Eye (tissue), 1 donor: ENCODE measurements at regions not wholly inside any gene's neighbourhood (a gene's known extent, or its start where the extent isn't known, plus 50 kb on each side); places are given as distances from the start of the nearest gene placed in this dataset.
"Not testable (repeated sequence)": the region's sequence is repeated elsewhere in the genome, so short reads cannot be mapped to it uniquely, and the experiment has no call there.

ENCODE experiments used
- DNase-seq: peaks from one replicate; pipeline ENCODE4 v3.0.0-alpha.2; 2015

DNA sequence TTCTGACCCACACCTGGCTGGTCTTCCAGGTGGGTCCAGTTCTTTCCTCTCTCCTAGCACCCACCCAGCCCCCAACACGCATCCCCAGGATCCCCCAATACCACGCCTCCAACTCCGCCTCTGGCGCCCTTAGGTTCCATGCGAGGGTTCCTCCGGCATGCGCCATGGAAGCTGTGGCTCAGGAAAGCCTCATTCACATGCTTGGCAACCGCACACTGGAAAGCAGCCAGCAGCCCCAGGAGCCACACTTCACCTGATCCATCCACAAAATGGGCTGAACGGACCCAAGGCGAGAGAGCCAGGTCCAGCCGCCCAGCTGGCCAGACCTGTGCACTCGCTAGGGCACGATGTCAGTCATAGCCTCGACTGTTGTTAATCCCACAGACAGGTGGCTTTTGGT lies 161.2 kb downstream of the PSMG1 start:
- no peak for DNase-seq

DNA sequence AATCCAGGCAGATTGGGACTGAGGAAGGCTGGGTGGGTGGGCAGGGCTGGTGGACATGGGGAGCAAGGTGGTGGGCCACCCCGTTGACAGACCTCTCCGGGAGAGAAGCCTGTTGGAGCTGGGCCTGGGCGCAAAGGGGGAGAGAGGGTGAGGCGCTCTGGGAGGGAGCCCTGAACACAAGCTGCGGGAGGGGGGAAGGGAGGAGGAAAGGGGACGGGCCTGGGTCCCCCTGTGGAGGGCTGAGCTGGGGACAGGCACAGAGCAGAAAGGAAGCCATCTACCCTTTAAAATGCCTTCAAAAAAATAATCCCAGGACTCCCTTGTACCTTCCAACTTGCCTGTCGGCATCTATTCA lies 161.8 kb downstream of the PSMG1 start:
- no peak for DNase-seq

DNA sequence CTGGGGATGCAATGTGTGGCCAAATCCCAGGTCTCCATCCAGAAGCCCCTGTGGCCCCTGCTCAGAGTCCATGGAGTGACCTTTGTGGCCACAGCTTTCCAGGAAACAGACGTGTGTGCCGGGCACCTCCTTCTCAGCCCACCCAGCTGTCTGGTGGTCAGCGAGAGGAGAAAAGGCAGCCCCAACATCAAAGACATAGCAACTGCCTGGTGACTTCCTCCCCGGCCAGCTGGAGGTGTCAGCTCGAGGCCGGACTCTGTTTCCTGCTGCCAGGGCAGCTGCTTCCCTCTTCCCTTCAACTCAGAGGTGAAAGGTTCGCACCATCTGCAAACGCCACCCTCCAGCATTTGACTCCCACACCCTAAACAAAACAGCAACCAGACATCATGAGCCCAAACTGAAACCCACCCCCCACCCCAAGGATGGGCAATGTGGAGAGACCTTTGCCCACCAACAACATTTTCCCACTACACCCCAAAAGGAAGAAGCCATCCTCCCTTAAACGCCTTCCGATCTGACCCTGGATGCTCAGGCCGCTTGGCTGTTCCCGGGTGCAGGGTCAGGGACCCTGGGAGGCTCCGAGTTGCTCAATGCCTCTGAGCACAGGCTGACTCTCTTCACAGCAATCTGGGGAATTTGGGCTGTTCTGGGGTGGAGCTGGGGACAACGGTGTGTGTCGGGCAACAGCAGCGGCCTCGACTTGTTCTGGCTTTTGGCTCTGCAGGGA lies 162.3 kb downstream of the PSMG1 start:
- DNase-seq: no peak

DNA sequence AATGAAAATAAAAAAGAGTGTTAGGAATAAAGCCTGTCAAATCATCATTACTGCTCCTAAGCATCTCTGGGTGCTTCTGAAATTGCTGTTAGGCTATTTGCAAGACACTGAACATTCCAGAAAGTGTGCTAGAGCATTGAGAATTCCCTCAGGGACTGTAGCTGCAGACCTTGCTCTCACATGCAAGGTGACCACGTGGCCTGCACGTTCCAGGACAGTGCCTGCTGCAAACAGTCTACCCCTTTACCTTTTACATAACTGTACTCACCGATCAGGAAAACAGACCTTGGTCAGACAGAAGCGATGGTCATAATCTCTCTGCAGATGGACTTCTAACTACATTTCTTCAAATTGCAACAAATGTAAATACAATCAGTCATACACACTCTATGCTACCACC lies 164.5 kb downstream of the PSMG1 start:
- no peak for DNase-seq

DNA sequence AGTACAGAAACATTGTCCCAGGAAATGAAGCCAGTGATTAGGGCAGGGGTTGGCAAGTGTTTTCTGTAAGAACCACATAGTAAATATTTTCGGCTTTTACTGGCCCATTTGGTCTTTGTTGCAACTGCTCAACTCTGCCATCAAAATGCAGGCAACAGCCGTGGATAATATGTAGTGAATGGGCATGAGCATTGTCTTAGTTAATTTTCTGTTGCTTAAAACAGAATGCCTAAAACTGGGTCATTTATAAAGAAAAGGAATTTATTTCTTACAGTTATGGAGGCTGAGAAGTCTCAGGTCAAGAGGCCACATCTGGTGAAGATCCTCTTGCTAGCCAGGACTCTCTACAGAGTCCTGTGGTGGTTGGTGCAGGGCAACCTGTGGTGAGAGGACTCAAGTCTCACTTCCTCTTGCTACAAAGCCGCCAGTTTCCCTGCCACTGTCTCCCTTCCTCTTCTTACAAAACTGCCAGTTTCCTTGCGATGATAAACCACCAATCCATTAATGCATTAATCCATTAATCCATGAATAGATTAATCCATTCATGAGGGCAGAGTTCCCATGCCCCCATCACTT lies 166.4 kb downstream of the PSMG1 start:
- no peak for DNase-seq

DNA sequence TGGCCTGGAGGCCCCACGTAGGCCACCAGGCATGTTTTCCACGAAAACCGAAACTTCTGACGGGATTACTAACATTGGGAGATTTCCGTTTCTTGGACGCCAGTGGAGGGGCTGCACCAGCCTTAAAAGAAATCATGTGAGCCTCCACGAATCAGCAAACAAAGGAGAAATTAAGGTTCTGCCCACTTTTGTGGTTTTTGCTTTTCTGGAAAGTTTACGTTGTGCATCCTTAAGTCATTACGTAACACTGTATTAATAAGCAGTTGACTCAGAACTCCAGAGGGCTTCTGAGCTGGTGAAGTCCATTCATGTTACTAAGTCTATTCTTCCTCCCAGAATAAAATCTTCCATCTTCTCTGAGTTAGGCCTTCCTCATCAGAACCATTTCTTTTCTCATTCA lies 168.5 kb downstream of the PSMG1 start:
- no peak for DNase-seq

DNA sequence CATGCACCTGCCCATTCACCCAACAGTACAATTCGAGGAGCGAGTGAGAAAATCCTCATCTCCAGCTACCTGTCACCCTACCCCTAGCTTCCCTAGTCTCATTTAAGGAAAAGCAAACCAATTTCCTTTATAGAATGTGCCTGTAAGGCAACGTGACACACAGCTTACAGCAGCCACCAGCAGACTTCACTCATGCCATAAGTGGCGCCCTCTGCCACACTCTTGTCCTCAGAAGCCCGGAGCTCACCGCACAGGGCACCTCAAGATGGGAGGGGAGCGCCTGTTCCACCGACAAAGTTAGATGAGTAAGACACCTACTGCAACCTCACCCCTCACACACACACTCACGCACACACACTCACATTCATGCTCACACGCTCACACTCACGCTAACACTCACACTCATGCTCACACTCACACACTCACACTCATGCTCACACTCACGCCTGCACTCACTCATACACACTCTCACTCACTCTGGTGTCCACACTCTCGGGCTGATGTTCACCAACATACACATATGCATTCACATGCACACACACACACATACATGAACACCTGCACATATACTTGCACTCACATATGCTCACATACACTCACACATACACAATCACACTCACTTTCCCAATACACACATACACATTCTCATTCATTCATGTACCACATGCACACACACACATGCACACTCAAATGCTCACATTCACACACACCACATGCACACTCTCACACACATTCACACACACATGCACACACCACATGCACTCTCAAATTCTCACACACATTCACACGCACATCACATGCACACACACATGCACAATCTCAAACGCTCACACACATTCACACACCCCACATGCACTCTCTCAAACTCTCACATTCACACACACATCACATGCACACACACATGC lies 170.7 kb downstream of the PSMG1 start:
- no peak for DNase-seq

DNA sequence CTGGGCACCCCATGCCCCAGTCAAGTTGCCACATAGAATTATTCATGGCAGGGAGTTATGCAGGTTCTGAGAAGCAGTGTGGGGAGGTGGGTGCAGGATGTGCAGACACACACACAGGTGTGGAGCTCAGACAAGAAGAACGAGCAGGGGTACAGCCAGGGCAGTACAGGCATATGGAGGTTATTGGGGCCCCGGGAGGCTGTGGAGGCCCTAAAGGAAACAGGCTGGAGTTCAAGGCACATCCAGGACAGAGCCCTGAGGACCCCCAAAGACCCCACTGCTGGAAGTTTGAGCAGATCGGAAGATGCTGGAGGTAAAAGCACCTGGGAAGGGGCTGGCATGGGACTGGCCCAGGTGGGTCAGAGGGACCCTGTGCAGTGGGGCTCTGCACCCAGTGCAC lies 171.3 kb downstream of the PSMG1 start:
- DNase-seq: no peak

DNA sequence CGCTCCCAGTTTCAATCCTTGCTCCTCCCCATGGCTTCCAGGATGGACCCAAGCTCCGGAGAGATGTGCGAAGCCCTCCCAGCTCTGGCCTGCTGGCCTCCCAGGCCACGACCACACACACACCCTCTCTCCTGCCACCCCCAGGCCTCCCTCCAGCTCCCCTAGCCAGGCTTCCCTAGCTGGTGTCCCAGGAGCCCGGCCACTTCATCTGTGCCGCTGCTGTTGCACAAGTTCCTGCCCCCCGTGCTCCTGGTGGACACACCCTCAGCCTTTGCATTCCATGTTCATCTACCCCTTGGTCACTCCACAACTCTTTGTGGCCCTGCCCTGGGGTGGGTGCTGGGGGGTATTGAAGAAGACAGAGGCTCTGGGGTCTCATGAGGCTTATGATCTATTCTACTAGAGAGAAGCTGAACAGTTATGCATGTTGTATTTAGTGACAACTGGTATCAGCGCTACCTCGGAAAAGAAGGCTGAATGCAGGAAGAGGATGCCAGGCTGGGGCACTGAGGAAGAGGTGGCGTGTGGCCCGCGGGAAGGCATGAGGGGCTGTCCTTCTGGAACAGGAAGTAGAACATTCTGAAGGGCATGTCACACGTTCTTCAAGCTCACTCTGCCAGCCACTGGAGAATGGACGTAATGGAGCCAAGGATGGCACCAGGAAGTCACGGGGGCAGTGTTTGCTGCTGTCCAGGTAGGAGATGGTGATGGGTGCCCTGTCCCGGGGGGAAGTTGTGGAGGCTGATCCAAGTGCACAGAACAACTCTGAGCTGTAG lies 172.4 kb downstream of the PSMG1 start:
- DNase-seq: no peak

DNA sequence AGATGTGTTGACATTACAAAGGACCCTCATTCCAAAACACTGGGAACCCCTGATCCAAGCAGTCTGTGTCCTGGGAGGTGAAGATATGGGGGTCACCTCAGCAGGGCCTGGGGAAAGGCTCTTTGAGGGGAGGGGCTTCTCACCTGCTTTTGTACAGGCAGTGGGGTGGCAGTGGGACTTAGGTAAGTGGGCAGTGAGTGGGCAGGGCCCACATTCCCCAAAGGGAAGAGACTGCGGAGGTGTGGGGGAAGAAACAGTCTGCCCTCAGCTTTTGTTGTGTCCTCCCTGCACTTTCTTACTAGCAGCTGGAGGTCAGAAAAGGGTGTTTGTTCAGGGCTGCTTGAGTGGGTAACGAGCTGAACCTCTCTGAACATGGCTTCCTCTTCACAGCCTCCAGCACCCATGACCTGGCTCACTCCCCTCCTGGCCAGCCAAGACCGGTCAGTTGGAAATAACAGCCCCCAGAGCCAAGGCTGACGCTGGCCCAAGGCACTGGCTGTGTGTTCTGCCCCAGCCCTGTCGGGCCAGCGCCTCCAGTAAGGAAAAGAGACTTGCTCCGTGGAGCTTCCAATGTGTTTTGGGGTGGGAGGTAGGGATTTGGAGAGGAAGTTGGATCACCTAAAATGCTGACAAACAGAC lies 173.5 kb downstream of the PSMG1 start:
- no peak for DNase-seq

DNA sequence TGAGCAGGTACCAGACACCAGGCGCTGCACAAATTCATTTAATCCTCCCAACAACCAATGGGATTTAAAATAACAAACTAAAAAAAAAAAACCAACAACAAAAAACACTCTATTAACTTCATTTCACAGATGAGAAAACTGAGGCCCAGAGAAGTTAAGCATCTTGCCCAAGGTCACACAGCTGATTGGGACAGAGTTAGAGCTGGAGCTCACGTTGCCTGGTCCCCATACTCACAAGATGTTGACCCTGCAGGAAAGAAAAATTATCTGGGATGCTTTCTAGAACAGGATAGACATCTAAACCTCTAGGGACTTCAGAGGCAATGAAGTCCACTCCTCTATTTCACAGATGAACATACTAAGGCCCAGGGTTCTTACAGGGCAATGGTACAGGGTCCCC lies 175.3 kb downstream of the PSMG1 start:
- DNase-seq: no peak

DNA sequence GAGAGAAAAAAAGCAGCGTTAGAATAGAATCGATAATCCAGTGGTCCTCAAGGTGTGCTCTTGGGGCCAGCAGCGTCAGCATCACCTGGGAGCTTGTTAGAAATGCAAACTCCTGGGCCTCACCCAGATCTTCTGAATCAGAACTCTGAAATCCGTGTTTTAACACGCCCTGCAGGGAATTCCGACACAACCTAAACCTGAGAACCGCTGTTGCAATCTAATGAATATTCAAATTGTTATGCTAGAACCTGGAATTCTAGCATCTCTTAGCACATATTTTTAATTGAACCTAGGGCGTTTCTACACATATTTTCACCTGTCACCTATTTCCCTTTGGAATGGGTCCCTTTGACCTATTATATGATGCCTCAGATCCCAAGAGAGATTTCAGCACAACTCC lies 175.7 kb downstream of the PSMG1 start:
- no peak for DNase-seq

DNA sequence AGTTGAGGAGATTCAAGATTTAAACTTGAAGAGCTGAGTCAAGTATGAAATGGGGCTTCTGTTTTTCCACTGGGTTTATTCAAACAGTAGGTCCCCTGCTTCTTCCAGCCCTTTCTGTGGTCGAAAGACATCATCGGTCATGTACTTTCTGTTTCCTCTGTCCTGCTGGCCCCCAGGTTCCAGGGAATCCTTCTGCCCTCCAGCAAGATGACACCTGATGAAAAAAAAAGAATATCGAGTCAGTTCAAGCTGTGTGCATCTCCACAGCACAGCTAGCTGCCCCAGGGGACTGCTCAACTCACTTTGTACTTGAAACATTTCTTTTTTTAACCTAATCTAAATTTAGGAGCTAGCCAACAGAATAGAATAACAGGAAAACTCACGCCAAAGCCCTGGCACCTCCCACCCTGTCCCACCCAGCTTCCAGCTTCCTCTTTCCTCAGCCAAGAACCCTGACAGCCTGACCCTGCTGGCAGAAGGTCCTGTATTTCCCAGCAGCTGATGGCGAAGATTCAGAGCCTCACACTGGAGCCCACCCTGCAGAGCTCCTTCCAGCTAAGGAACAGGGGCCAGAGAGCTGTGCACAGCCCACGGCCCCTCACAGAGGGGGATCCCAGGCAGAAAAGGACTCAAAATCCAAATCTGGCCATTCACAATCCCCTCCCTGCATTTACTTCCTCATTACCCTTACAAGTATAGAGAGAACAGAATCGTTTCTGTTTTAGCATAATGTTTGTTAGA lies 176.5 kb downstream of the PSMG1 start:
- DNase-seq: no peak

DNA sequence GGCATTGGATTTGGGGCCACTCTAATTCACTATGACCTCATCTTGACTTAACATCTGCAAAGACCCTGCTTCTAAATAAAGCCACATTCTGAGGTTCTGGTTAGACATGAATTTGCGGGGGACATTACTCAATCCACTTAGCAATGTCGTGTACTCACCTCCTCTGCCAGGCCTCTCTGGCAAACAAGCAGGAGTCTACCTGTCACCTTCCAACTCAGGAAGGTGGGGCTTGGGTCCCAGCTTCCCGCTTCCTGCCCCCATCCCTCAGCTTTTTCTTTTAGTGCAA lies 177.8 kb downstream of the PSMG1 start:
- DNase-seq: no peak

DNA sequence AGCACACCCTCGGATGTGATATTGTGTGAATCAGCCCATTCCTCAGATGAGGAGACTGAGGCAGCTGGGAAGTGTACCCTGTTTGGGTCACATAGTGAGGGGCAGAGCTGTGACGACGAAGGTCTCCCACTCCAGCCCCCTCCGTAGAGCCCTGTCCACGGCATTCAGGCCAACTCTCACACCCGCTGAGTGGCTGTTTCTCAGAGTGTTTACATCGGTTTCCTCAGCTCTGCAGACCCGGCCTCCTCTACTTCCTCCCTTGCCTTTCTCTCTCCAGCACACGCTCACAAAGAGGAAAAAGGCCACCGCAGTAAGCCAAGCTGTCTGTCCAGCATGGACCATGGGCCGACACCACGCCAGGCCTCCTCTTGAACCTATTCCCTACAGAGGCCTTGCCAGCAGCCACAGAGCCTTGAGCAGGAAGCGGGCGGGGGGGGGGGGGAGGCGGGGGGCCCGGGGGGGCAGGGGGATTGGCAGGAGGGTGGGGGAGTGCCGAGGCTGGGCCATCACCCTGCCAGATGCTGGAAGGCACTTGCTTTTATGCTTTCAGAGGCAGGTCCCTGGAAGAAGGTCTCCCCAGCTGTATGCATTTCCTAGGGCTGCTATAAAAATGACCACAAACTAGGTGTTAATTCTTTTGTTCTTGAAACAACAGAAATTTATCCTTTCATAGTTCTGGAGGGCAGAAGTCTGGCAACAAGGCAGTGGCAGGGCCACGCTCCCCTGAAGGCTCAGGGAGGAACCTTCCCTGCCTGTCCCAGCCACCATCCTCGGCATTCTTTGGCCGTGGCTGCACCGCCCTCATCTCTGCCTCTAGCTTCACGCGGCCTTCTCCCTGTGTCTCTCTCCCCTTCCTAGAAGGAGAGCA lies 178.4 kb downstream of the PSMG1 start:
- peak; percentile 30 for DNase-seq

DNA sequence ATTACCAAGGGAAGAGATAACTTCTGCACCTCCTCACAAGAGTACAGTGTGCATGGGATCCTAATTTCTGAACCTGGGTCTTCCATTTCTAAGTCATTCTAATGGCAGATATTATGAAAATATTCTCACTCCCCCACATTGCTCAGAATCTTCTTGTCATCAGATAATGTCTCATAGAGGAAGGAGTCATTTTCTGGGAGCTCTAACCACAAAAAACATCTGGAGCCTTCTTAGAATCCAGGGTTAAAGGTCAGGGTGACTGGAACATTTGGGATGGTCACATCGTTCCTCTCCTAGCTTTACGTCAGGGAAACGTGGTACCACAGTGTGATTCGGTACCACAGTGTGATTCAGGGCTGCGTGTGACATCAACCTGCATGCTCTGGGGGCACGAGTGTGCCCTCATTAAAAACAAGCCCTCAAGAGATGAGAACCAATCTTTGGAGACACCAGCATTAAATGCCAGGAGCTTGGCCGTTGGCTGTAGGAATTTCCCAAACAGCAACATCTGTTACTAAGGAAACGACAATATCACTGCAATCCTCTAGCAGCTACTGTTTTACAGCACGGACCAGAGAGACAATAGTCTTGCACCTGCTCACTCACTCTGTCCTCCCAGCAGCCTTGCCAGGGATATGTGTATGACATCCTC lies 179.1 kb downstream of the PSMG1 start:
- DNase-seq: no peak

DNA sequence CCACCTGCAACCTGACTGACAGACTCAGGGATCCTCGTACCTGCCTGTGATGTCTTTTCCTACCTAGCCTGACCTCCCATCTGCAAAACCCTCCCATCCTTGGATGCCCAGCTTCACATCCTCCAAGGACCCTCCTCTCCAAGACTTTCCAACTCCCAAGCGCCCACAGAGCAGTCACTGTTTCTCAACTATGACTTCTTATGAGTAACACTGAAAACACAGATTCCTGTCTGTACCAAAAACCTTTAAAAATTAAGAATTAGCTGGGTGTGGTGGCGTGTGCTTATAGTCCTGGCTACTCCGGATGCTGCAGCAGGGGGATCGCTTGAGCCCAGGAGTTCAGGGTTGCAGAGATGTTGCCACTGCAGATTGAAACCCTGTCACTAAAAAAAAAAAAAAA lies 181.9 kb downstream of the PSMG1 start:
- DNase-seq: no peak

DNA sequence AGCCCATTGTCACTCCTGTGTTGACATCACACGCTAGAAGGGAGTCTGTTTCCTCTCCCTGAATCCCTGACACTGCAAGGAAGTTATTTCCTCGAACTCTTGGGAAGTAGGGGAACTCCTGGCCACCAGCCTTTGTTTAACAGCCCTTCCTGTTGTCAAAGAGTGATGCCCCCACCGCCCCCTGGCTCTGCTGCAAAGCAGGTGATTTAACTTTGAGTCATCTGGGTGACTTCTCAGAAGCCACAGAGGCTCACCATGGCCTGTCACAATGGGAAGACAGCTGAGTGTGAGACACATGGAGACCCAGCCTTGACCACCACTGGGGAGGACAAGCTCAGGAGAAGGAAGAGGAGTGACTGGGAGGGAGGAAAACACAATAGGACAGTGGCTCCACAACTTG lies 182.8 kb downstream of the PSMG1 start:
- no peak for DNase-seq

DNA sequence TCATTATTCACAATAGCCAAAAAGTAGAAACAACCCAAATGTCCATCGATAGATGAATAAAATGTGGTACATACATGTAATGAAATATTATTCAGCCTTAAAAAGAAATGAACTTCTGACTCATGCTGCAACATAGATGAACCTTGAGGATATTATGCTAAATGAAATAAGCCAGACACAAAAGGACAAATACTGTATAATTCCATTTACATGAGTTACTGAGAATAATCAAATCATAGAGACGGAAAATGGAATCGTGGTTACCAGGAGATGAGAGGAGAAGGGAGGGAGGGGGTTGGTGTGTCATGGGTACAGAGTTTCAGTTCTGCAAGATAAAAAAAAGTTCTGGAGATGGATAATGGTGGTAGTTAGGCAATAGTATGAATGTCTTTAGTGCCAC lies 184.1 kb downstream of the PSMG1 start:
- DNase-seq: no peak

DNA sequence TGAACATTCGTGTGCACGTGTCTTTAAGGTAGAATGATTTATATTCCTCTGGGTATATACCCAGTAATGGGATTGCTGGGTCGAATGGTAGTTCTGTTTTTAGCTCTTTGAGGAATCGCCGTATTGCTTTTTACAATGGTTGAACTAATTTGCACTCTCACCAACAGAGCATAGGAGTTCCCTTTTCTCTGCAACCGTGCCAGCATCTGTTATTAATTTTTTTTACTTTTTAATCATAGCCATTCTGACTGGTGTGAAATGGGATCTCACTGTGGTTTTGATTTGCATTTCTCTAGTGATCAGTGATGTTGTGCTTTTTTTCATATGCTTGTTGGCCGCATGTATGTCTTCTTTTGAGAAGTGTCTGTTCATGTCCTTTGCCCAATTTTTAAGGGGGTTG lies 185.0 kb downstream of the PSMG1 start:
- not testable (repeated sequence) for DNase-seq

DNA sequence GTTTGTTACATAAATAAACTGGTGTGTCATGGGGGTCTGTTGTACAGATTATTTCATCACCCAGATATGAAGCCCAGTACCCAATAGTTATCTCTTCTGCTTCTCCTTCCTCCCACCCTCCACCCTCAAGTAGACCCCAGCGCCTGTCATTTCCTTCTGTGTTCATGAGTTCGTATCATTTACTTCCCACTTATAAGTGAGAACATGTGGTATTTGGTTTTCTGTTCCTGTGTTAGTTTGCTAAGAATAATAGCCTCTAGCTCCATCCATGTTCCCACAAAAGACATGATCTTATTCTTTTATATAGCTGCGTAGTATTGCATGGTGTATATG lies 185.4 kb downstream of the PSMG1 start:
- not testable (repeated sequence) for DNase-seq
